K562 (cell line): ENCODE measurements at regions not wholly inside any gene's neighbourhood (a gene's known extent, or its start where the extent isn't known, plus 50 kb on each side); places are given as distances from the start of the nearest gene placed in this dataset.

Source experiments
- ATAC-seq: fragments of 200-7000 bp; cut with Tn5 transposase; 3 replicates; pipeline ENCODE4 v1.9.1; 2020; ENCODE audit warnings: moderate library complexity
- BruUV-seq: library from RNA; stranded (reverse); fragments of 400-500 nt; replicated peaks from 2 replicates; lab custom pipeline; 2021; lab: Mats Ljungman, UMichigan
- CTCF ChIA-PET: fragments of 300-600 bp; formaldehyde crosslinking; extraction: SDS; loops from one replicate; lab custom pipeline; 2021; ENCODE audit warnings: low intra/inter-chr PET ratio; lab: Yijun Ruan, JAX
- POLR2A ChIA-PET: fragments of 300-600, 350-650 bp; sonication (Branson Sonifier 250); formaldehyde crosslinking; extraction: SDS; loops from one replicate; lab custom pipeline; 2021; ENCODE audit warnings: antibody characterized with exemption, inconsistent platforms; lab: Yijun Ruan, JAX
- DNase-seq, 4 experiments: peaks; one replicate each; pipeline versions ENCODE4 v3.0.0 to v3.0.0-alpha.2; 2011 to 2018; ENCODE audit warnings: low spot score in 3 of 4, mixed read lengths in 3 of 4; ENCODE audit errors: extremely low read depth in 1 of 4
- FAIRE-seq: peaks from 2 replicates; lab custom pipeline; 2011; peaks lifted over from hg19 to GRCh38; lab: Jason Lieb, UNC
- H2AFZ ChIP-seq: 2 replicates; pipeline ENCODE4 v1.6.0; 2011; ENCODE audit warnings: low read depth, low read length, control low read depth, inconsistent platforms
- H3K27ac ChIP-seq: fragments of 200-600 bp; 3 replicates; pipeline ENCODE4 v1.8.0; 2011; ENCODE audit warnings: low read depth, mild to moderate bottlenecking, control low read depth, inconsistent platforms, low read length, moderate library complexity, mixed read lengths; ENCODE audit errors: extremely low read depth
- H3K27me3 ChIP-seq, 2 experiments: fragments of 300-600 bp in 1 of 2; 2 replicates in 1 of 2; 3 replicates in 1 of 2; pipeline versions ENCODE4 v1.6.0 to v1.8.0; 2011; ENCODE audit warnings: inconsistent platforms in 2 of 2, low read length in 2 of 2, mild to moderate bottlenecking in 1 of 2, mixed read lengths in 1 of 2, moderate library complexity in 1 of 2; ENCODE audit not compliant: control insufficient read depth in 2 of 2, insufficient read depth in 2 of 2
- H3K36me3 ChIP-seq: fragments of 300-600 bp; 3 replicates; pipeline ENCODE4 v1.8.0; 2011; ENCODE audit warnings: mild to moderate bottlenecking, low read length, inconsistent platforms; ENCODE audit not compliant: control insufficient read depth, insufficient read depth
- H3K4me1 ChIP-seq, 2 experiments: fragments of 200-600 bp in 1 of 2; replicated peaks in 1 of 2; 2 replicates in 1 of 2; 3 replicates in 1 of 2; pipeline versions ENCODE4 v1.5.1 to v1.8.0; 2011; ENCODE audit warnings: inconsistent platforms in 2 of 2, low read length in 2 of 2, mild to moderate bottlenecking in 1 of 2, mixed read lengths in 1 of 2, moderate library complexity in 1 of 2; ENCODE audit not compliant: control insufficient read depth in 2 of 2, insufficient read depth in 2 of 2
- H3K4me2 ChIP-seq: 2 replicates; pipeline ENCODE4 v1.6.1; 2011; ENCODE audit warnings: low read length, control low read depth, inconsistent platforms, mixed read lengths; ENCODE audit not compliant: insufficient read depth
- H3K4me3 ChIP-seq: fragments of 200-600 bp; sonication (generic), shearing (Covaris generic); 2 replicates; pipeline ENCODE4 v1.5.1; 2016; ENCODE audit warnings: control low read depth, inconsistent platforms
- H3K79me2 ChIP-seq: fragments of 200-600 bp; 3 replicates; pipeline ENCODE4 v1.8.0; 2011; ENCODE audit warnings: low read length, inconsistent platforms; ENCODE audit not compliant: control insufficient read depth, insufficient read depth
- H3K9ac ChIP-seq, 2 experiments: 2 replicates each; pipeline versions ENCODE4 v1.6.0 to v1.6.1; 2011; ENCODE audit warnings: low read depth in 2 of 2, low read length in 2 of 2, control low read depth in 1 of 2, inconsistent platforms in 1 of 2, mild to moderate bottlenecking in 1 of 2, mixed read lengths in 1 of 2; ENCODE audit not compliant: insufficient read depth in 1 of 2
- H3K9me1 ChIP-seq: one replicate; pipeline ENCODE4 v1.6.0; 2011; ENCODE audit warnings: inconsistent platforms, mild to moderate bottlenecking, low read length, moderate library complexity; ENCODE audit not compliant: control insufficient read depth, insufficient read depth
- H3K9me3 ChIP-seq: replicated peaks from 2 replicates; pipeline ENCODE4 v1.5.1; 2011; ENCODE audit warnings: low read depth, low read length, inconsistent platforms; ENCODE audit not compliant: control insufficient read depth, insufficient read depth
- H4K20me1 ChIP-seq: replicated peaks from 2 replicates; pipeline ENCODE4 v1.6.1; 2011; ENCODE audit warnings: low read length, inconsistent platforms, mixed read lengths; ENCODE audit not compliant: control insufficient read depth, insufficient read depth
- DIDO1 ChIP-seq: fragments of 450-650 bp; IDR thresholded peaks from 2 replicates; pipeline ENCODE4 v1.6.1; 2016; ENCODE audit warnings: low read depth, missing biosample characterization, missing genetic modification characterization
- GTF3C2 ChIP-seq: IDR thresholded peaks from 3 replicates; pipeline ENCODE4 v1.6.1; 2011; ENCODE audit warnings: borderline replicate concordance, mild to moderate bottlenecking, moderate library complexity; ENCODE audit not compliant: insufficient read length; ENCODE audit errors: extremely low read depth
- MEIS2 ChIP-seq: fragments of 450-650 bp; IDR thresholded peaks from 2 replicates; pipeline ENCODE4 v1.6.1; 2014; ENCODE audit warnings: mild to moderate bottlenecking; ENCODE audit not compliant: partially characterized antibody
- MGA ChIP-seq: fragments of 450-650 bp; IDR thresholded peaks from 2 replicates; pipeline ENCODE4 v1.6.1; 2016; ENCODE audit warnings: mild to moderate bottlenecking, moderate library complexity
- RAD51 ChIP-seq: fragments of 450-650 bp; IDR thresholded peaks from 2 replicates; pipeline ENCODE4 v1.7.1; 2016; ENCODE audit warnings: low read depth, mild to moderate bottlenecking, borderline replicate concordance
- SPI1 ChIP-seq: IDR thresholded peaks from 2 replicates; pipeline ENCODE4 v1.6.1; 2011; ENCODE audit warnings: low read depth, low read length, control low read depth, borderline replicate concordance
- WHSC1 ChIP-seq: IDR thresholded peaks from one replicate; pipeline ENCODE4 v1.6.1; 2012; ENCODE audit warnings: low read length, control low read depth, inconsistent platforms
- ZNF644 ChIP-seq: fragments of 200-800 bp; sonication (Bioruptor generic); IDR thresholded peaks from 2 replicates; pipeline ENCODE4 v1.6.1; 2016; ENCODE audit warnings: low read depth, missing genetic modification characterization, missing compliant biosample characterization
- ZNF717 ChIP-seq: fragments of 250-450 bp; sonication (Bioruptor Pico); IDR thresholded peaks from 2 replicates; pipeline ENCODE4 v1.5.0; 2021
- WGBS: fragments of 100-300 bp; shearing (Covaris generic); methylation state at CpG from one replicate; pipeline ENCODE4 v1.1.6; 2016; ENCODE audit warnings: low coverage, mixed read lengths; ENCODE audit not compliant: insufficient coverage; ENCODE audit errors: missing lambda C conversion rate; 5-methylcytosine and 5-hydroxymethylcytosine counted together
- in situ Hi-C: fragments of 300-500 bp; cut with MboI; formaldehyde crosslinking; loops from 4 replicates; pipeline ENCODE4 v1.15.0; 2018; ENCODE audit warnings: inconsistent platforms, mixed read lengths
- intact Hi-C: fragments of 100-400 bp; cut with micrococcal nuclease; formaldehyde crosslinking; loops from 2 replicates; pipeline ENCODE4 v1.14.2; 2022

DNA sequence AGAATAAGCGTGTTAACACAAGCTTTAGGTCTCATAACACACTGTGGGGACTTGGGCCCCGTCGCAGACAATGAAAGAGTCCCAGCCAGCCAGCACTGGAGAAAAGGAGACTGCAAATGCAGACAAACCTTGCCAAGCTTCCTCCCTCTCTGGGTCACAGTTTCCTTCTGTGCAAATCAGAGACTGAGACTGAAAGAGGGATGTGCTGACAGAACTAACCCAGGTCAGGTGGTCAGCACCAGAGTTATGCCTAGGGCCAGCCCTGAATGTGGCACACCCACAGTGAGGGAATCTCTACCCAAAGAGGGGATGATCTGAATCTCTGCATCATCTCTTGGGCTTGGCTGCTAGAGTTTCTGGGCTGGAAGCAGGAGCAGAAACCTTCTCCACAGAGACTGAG is 282.3 kb upstream of the CCL2 start:
- WGBS: 3% methylated on average over 3 of the region's 3 CpGs
- BruUV-seq: no TSS peak
- Histone ChIP-seq H3K9ac (no peak overlapping the region), H2AFZ (no peak overlapping the region), H3K4me3 (no peak overlapping the region), H4K20me1 (no peaks in the 10 kb centered on the region), H3K36me3 (no peaks in the 10 kb centered on the region), H3K9me1 (no peaks in the 10 kb centered on the region), H3K4me2 (no peak overlapping the region), H3K27me3 (peaks cover 8 to 35% of the 10 kb centered on the region in 2 experiments; a peak in 4 of 5 replicates), H3K27ac (no peak overlapping the region), H3K79me2 (no peaks in the 10 kb centered on the region), H3K9me3 (no peaks in the 10 kb centered on the region), H3K4me1 (peaks cover 4 to 7% of the 10 kb centered on the region in 2 experiments; a peak in 3 of 5 replicates)
- DNase-seq: no peak
- in situ Hi-C loops: no loop called here
- ChIA-PET CTCF (no interaction called here), POLR2A (interaction anchor here (0.8 to 2.4 kb wide), 3 partner anchors 9 to 18 kb away, joined by 3 to 6 read pairs (median 4); no protein-coding TSS in a partner anchor)
- intact Hi-C loops: no loop called here
- no peak for ATAC-seq
- no peak for FAIRE-seq
- TF ChIP-seq DIDO1 (tag) (no peak), ZNF717 (CRISPR knock-in tag) (no peak), MGA (no peak), WHSC1 (no peak), SPI1 (no peak), RAD51 (no peak), MEIS2 (no peak), ZNF644 (tag) (no peak), GTF3C2 (no peak)
